Prostate gland (tissue), 2 donors: ENCODE measurements at regions not wholly inside any gene's neighbourhood (a gene's known extent, or its start where the extent isn't known, plus 50 kb on each side); places are given as distances from the start of the nearest gene placed in this dataset.
A peak's percentile ranks its signal among the peaks of the same experiment; 100 is the strongest.

ENCODE experiments used
- DNase-seq: peaks from one replicate; pipeline ENCODE4 v3.0.0-alpha.2; 2019; ENCODE audit warnings: low spot score
- H3K27ac ChIP-seq, 2 donors: fragments of 200-600 bp; sonication (generic); 2 replicates each; pipeline ENCODE4 v1.5.1; 2017 to 2019
- H3K27me3 ChIP-seq: fragments of 200-600 bp; sonication (generic); replicated peaks from 2 replicates; pipeline ENCODE4 v1.5.1; 2019; ENCODE audit not compliant: insufficient read depth
- H3K36me3 ChIP-seq, 2 donors: fragments of 200-600 bp; sonication (generic); 1 replicate in 1 of 2; 2 replicates in 1 of 2; pipeline versions ENCODE4 v1.5.1 to v1.8.1; 2017 to 2019
- H3K4me1 ChIP-seq: fragments of 200-600 bp; sonication (generic); replicated peaks from 2 replicates; pipeline ENCODE4 v1.5.1; 2019
- H3K4me3 ChIP-seq, 2 donors: fragments of 200-600 bp; sonication (generic); 2 replicates each; pipeline ENCODE4 v1.5.1; 2017 to 2019
- H3K9me3 ChIP-seq: fragments of 200-600 bp; sonication (generic); 2 replicates; pipeline ENCODE4 v1.5.1; 2017
- POLR2A ChIP-seq: fragments of 450-650 bp; IDR thresholded peaks from one replicate; pipeline ENCODE4 v1.6.1; 2016; ENCODE audit warnings: antibody characterized with exemption, mild to moderate bottlenecking
- POLR2AphosphoS5 ChIP-seq: sonication (generic); formaldehyde crosslinking; IDR thresholded peaks from one replicate; pipeline ENCODE4 v1.6.1; 2017; ENCODE audit warnings: antibody characterized with exemption
- WGBS: methylation state at CpG from one replicate; pipeline ENCODE4 v1.1.5; 2018; 5-methylcytosine and 5-hydroxymethylcytosine counted together
- intact Hi-C: fragments of 100-400 bp; cut with DNase I; formaldehyde crosslinking; loops from one replicate; pipeline ENCODE4 v1.14.2; 2022
- TF ChIP-seq, protein P1 (sequence below), 4 experiments: fragments of 200-600 bp in 2 of 4; fragments of 450-650 bp in 2 of 4; sonication (generic) in 2 of 4; IDR thresholded peaks; 1 replicate in 3 of 4; 2 replicates in 1 of 4; pipeline ENCODE4 v1.5.1; 2016 to 2019; ENCODE audit warnings: antibody characterized with exemption in 4 of 4, mild to moderate bottlenecking in 2 of 4, moderate library complexity in 2 of 4

DNA sequence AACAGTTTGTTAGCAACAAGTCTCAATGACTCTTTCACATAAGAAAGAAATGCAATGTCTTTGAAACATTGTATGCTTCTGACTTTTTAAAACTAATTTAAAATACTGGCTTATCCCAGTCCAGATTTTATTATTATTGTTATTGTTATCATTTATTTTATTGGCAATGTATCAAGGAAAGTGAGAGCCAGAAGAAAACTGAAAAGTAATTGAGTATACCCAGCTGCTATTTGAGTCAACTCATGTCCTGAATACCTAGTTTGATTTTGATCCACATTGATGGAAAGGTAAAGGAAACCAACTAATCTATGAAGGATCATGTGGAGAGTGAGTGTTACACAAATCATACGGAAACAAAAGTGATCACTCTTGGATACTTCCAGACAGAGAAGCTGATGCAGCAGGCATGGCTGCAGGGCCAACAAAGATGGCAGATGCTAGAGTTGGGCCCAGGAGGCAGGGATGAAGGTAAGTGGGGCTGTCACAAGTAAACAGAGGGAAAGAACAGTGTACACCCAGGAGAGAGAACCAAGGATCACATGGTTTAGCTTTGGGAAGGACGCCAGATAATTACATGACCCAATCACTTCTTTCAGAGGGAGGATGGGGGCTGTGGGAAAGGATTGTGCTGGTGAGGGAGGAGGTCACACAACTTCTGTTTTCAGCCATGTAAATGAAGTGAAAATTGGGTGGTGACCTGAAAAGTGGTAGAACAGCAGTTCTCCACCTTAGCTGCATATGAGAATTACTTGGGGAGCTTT, 179.2 kb upstream of the NAMPT start:
- H3K4me1 ChIP-seq: no peaks in the 10 kb centered on the region
- H3K9me3 ChIP-seq: no peaks in the 10 kb centered on the region
- H3K27ac ChIP-seq: no peak overlapping the region
- WGBS: 82% methylated on average over 2 of the region's 2 CpGs
- no peaks in the 10 kb centered on the region for H3K36me3 ChIP-seq
- DNase-seq: no peak
- no peaks in the 10 kb centered on the region for H3K27me3 ChIP-seq
- H3K4me3 ChIP-seq: no peak overlapping the region
- intact Hi-C loops: loop anchor here (5.0 to 10.0 kb wide), 2 partner anchors 177 to 399 kb away; no protein-coding TSS in a partner anchor
- TF ChIP-seq POLR2AphosphoS5: no peak
- TF ChIP-seq POLR2A: no peak
- TF ChIP-seq, protein P1, sequence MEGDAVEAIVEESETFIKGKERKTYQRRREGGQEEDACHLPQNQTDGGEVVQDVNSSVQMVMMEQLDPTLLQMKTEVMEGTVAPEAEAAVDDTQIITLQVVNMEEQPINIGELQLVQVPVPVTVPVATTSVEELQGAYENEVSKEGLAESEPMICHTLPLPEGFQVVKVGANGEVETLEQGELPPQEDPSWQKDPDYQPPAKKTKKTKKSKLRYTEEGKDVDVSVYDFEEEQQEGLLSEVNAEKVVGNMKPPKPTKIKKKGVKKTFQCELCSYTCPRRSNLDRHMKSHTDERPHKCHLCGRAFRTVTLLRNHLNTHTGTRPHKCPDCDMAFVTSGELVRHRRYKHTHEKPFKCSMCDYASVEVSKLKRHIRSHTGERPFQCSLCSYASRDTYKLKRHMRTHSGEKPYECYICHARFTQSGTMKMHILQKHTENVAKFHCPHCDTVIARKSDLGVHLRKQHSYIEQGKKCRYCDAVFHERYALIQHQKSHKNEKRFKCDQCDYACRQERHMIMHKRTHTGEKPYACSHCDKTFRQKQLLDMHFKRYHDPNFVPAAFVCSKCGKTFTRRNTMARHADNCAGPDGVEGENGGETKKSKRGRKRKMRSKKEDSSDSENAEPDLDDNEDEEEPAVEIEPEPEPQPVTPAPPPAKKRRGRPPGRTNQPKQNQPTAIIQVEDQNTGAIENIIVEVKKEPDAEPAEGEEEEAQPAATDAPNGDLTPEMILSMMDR (IDR thresholded peaks at IDR 0.05): no peak

GRCh38 chr7:106462914-106463482, 178.2 kb upstream of the NAMPT start:
- Histone ChIP-seq H3K4me3 (no peak overlapping the region), H3K4me1 (no peaks in the 10 kb centered on the region), H3K9me3 (no peaks in the 10 kb centered on the region), H3K36me3 (no peaks in the 10 kb centered on the region), H3K27ac (no peak overlapping the region), H3K27me3 (no peaks in the 10 kb centered on the region)
- DNase-seq: no peak
- no peak for TF ChIP-seq POLR2A
- TF ChIP-seq POLR2AphosphoS5: no peak
- TF ChIP-seq, protein P1 (IDR thresholded peaks at IDR 0.05): no peak
- intact Hi-C loops: loop anchor here (1.0 to 10.0 kb wide), 3 partner anchors 176 to 398 kb away; no protein-coding TSS in a partner anchor
- 55% methylated on average over 3 of the region's 3 CpGs for WGBS

- no peaks in the 10 kb centered on the region for H3K4me1 ChIP-seq
- H3K27me3 ChIP-seq: no peaks in the 10 kb centered on the region
- TF ChIP-seq POLR2AphosphoS5 (peak; percentile 40), POLR2A (no peak)
- TF ChIP-seq, protein P1 (IDR thresholded peaks at IDR 0.05): peak; percentile 39 to 87 (median 76)
- no peaks in the 10 kb centered on the region for H3K9me3 ChIP-seq
- H3K36me3 ChIP-seq: no peaks in the 10 kb centered on the region
- WGBS: 32% methylated on average over 4 of the region's 4 CpGs
- no peak overlapping the region for H3K4me3 ChIP-seq
- H3K27ac ChIP-seq: no peak overlapping the region
- intact Hi-C loops: loop anchor here (1.0 to 10.0 kb wide), 3 partner anchors 175 to 398 kb away; no protein-coding TSS in a partner anchor
- no peak for DNase-seq
Measured at GRCh38 chr7:106462365-106462859, 177.6 kb upstream of the NAMPT start.

GRCh38 chr7:106460792-106461254, 176.0 kb upstream of the NAMPT start:
- H3K27ac ChIP-seq: no peak overlapping the region
- no peak overlapping the region for H3K4me3 ChIP-seq
- no peaks in the 10 kb centered on the region for H3K27me3 ChIP-seq
- WGBS: 67% methylated on average over 6 of the region's 6 CpGs
- intact Hi-C loops: loop anchor here (5.0 to 10.0 kb wide), 2 partner anchors 174 to 396 kb away; no protein-coding TSS in a partner anchor
- DNase-seq: no peak
- no peaks in the 10 kb centered on the region for H3K4me1 ChIP-seq
- H3K36me3 ChIP-seq: no peaks in the 10 kb centered on the region
- TF ChIP-seq POLR2AphosphoS5 (no peak), POLR2A (no peak)
- TF ChIP-seq, protein P1 (IDR thresholded peaks at IDR 0.05): no peak
- H3K9me3 ChIP-seq: no peaks in the 10 kb centered on the region
